ENCODE measurements at regions not wholly inside any gene's neighbourhood (a gene's known extent, or its start where the extent isn't known, plus 50 kb on each side); places are given as distances from the start of the nearest gene placed in this dataset.

DNA sequence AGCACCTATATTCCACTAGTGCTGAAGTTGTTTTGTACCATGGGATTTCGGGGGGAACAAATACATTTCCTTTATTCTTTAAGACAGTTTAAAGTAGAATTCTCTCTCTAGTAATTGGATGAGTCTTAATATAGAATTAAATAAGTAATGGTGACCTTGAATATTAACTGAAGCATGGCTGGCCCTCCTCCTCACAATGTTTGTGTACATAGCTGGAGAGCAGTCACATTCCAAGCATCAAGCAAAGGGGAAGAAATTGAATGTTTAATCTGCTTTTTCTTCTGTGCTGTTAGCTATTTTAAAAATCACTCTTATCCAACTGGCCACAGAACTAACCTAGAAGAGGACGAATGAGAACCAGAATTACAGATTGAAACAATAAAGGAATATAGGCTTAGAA is 906.9 kb downstream of the CCSER2 start:
- DNase-seq (ENCODE audit: extremely low spot score): no peak
- Histone ChIP-seq H3K9me3 (no peaks in the 10 kb centered on the region), H3K4me3 (no peak overlapping the region), H3K27me3 (peaks cover 0 to 14% (median 0%) of the 10 kb centered on the region in 4 donors), H3K27ac (replicated peaks in 1 of 4) (no peak overlapping the region), H3K4me1 (no peaks in the 10 kb centered on the region), H3K36me3 (no peaks in the 10 kb centered on the region)
- 61% methylated on average over 2 of the region's 2 CpGs for WGBS
- TF ChIP-seq POLR2A (IDR thresholded peaks at IDR 0.05; ENCODE audit: low read depth): no peak
- no peak for TF ChIP-seq POLR2AphosphoS5 (IDR thresholded peaks at IDR 0.05)
- TF ChIP-seq, protein P1, sequence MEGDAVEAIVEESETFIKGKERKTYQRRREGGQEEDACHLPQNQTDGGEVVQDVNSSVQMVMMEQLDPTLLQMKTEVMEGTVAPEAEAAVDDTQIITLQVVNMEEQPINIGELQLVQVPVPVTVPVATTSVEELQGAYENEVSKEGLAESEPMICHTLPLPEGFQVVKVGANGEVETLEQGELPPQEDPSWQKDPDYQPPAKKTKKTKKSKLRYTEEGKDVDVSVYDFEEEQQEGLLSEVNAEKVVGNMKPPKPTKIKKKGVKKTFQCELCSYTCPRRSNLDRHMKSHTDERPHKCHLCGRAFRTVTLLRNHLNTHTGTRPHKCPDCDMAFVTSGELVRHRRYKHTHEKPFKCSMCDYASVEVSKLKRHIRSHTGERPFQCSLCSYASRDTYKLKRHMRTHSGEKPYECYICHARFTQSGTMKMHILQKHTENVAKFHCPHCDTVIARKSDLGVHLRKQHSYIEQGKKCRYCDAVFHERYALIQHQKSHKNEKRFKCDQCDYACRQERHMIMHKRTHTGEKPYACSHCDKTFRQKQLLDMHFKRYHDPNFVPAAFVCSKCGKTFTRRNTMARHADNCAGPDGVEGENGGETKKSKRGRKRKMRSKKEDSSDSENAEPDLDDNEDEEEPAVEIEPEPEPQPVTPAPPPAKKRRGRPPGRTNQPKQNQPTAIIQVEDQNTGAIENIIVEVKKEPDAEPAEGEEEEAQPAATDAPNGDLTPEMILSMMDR (IDR thresholded peaks at IDR 0.05): no peak
- no peak for TF ChIP-seq EP300 (IDR thresholded peaks at IDR 0.05)
- intact Hi-C loops (cut with DNase I): no loop called here

DNA sequence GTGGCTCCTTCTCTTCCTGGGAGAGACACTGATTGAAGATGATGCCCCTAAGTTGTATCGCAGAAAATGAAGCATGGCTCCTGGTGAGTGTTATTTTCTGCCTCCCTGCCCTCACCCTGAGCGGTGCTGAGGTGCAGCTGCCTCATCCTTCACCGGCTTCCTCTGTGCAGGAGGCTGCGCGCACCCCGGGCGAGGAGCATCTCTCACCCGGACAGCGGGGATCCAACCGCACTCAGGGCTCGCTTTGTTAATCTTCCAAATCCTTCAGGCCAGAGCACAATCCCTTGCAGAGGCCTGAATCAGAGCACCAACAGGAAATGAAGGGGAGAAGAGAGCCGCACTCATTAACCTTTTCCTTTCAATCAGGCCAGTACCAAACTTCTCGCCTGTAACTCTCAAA is 910.3 kb downstream of the CCSER2 start:
- no peaks in the 10 kb centered on the region for H3K9me3 ChIP-seq

DNA sequence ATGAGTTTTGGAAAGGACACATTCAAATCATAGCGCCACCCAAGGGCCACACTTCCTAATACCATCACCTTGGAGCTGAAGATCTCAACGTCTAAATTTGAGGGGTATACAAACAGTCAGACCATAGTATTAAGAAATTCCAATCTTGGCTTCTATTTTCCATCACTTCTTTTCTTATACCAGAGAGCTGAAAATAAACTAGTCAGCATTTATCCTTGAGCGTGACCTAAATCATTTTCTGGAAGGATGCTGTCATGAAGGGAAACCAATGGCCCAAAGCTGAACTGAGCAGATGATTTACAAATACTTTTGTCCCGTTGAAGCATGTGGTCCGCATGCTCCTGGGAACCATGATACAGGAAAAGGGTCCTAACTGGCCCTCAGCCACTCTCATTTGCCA is 921.9 kb downstream of the CCSER2 start:
- TF ChIP-seq EP300 (IDR thresholded peaks at IDR 0.05): no peak
- TF ChIP-seq POLR2AphosphoS5 (IDR thresholded peaks at IDR 0.05): no peak
- TF ChIP-seq, protein P1 (IDR thresholded peaks at IDR 0.05): no peak
- TF ChIP-seq POLR2A (IDR thresholded peaks at IDR 0.05; ENCODE audit: low read depth): no peak
- H3K9me3 ChIP-seq: no peaks in the 10 kb centered on the region
- no peaks in the 10 kb centered on the region for H3K4me1 ChIP-seq

More for the DNA sequence above, 910.3 kb downstream of the CCSER2 start:
- WGBS: 84% methylated on average over 13 of the region's 13 CpGs
- DNase-seq (ENCODE audit: extremely low spot score): no peak
- no peak overlapping the region for H3K27ac ChIP-seq (replicated peaks in 1 of 4)
- TF ChIP-seq POLR2AphosphoS5 (IDR thresholded peaks at IDR 0.05) (no peak), POLR2A (IDR thresholded peaks at IDR 0.05; ENCODE audit: low read depth) (no peak), EP300 (IDR thresholded peaks at IDR 0.05) (no peak)
- TF ChIP-seq, protein P1 (IDR thresholded peaks at IDR 0.05): no peak
- no peak overlapping the region for H3K4me3 ChIP-seq
- no peaks in the 10 kb centered on the region for H3K4me1 ChIP-seq
- intact Hi-C loops (cut with DNase I): no loop called here
- peaks cover 0 to 14% (median 0%) of the 10 kb centered on the region in 4 donors for H3K27me3 ChIP-seq
- H3K36me3 ChIP-seq: no peaks in the 10 kb centered on the region

DNA sequence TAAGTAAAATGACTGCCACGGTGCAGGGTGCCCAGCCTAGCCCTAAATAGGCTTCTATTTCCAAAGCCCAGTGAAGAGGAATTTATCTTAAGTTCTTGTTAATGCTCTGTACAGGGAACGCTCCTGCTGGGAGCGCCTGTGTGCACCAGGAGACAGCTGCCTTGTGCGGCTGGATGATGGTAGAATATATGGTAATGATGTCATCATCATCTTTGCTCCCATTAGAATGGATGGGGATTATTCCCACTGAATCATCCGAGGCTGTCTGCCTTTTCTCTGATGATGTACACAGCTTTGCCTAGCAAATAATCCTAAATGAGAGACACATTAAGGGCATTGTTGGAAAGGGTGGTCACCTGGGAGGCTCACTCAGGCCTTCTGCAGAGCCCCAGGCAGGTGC is 928.1 kb downstream of the CCSER2 start:
- Histone ChIP-seq H3K9me3 (no peaks in the 10 kb centered on the region), H3K4me1 (no peaks in the 10 kb centered on the region), H3K36me3 (no peaks in the 10 kb centered on the region), H3K27me3 (no peaks in the 10 kb centered on the region), H3K4me3 (no peak overlapping the region), H3K27ac (replicated peaks in 1 of 4) (no peak overlapping the region)
- intact Hi-C loops (cut with DNase I): no loop called here
- TF ChIP-seq POLR2A (IDR thresholded peaks at IDR 0.05; ENCODE audit: low read depth) (no peak), EP300 (IDR thresholded peaks at IDR 0.05) (no peak), POLR2AphosphoS5 (IDR thresholded peaks at IDR 0.05) (no peak)
- TF ChIP-seq, protein P1 (IDR thresholded peaks at IDR 0.05): no peak
- WGBS: 69% methylated on average over 5 of the region's 5 CpGs
- DNase-seq (ENCODE audit: extremely low spot score): no peak

More for the DNA sequence above, 921.9 kb downstream of the CCSER2 start:
- H3K27ac ChIP-seq (replicated peaks in 1 of 4): no peak overlapping the region
- DNase-seq (ENCODE audit: extremely low spot score): peak; percentile 60
- H3K27me3 ChIP-seq: no peaks in the 10 kb centered on the region
- no peaks in the 10 kb centered on the region for H3K36me3 ChIP-seq
- no peak overlapping the region for H3K4me3 ChIP-seq
- intact Hi-C loops (cut with DNase I): no loop called here
- 79% methylated on average over 5 of the region's 5 CpGs for WGBS

DNA sequence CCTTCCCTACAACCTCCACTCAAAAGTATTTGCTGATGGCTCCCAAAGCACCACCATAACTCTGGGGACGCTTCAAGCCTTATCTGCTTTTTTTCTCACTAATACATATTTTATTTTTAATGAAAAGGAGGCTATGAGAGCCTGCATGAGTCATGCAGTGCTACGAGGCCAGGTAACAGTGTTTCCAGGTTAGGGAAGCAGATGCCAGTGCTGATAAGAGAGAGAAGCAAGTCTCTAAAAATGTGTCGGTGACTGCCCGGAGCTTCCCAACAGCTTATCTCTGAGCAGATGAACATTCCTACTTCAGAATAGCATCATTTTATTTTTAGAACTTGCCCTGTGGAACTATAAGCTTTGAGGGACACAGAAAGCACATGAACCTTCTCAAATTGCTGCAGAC is 931.5 kb downstream of the CCSER2 start:
- WGBS: 68% methylated on average over 4 of the region's 4 CpGs
- intact Hi-C loops (cut with DNase I): no loop called here
- H3K27ac ChIP-seq (replicated peaks in 1 of 4): no peak overlapping the region

More for the DNA sequence above, 931.5 kb downstream of the CCSER2 start:
- no peaks in the 10 kb centered on the region for H3K4me1 ChIP-seq
- DNase-seq (ENCODE audit: extremely low spot score): no peak
- no peak overlapping the region for H3K4me3 ChIP-seq
- H3K36me3 ChIP-seq: no peaks in the 10 kb centered on the region
- H3K27me3 ChIP-seq: no peaks in the 10 kb centered on the region
- TF ChIP-seq, protein P1 (IDR thresholded peaks at IDR 0.05): no peak
- no peak for TF ChIP-seq POLR2A (IDR thresholded peaks at IDR 0.05; ENCODE audit: low read depth)
- no peak for TF ChIP-seq EP300 (IDR thresholded peaks at IDR 0.05)
- no peak for TF ChIP-seq POLR2AphosphoS5 (IDR thresholded peaks at IDR 0.05)
- H3K9me3 ChIP-seq: no peaks in the 10 kb centered on the region
